ENCODE measurements at regions not wholly inside any gene's neighbourhood (a gene's known extent, or its start where the extent isn't known, plus 50 kb on each side); places are given as distances from the start of the nearest gene placed in this dataset.
"Not testable (repeated sequence)": the region's sequence is repeated elsewhere in the genome, so short reads cannot be mapped to it uniquely, and the experiment has no call there.

DNA sequence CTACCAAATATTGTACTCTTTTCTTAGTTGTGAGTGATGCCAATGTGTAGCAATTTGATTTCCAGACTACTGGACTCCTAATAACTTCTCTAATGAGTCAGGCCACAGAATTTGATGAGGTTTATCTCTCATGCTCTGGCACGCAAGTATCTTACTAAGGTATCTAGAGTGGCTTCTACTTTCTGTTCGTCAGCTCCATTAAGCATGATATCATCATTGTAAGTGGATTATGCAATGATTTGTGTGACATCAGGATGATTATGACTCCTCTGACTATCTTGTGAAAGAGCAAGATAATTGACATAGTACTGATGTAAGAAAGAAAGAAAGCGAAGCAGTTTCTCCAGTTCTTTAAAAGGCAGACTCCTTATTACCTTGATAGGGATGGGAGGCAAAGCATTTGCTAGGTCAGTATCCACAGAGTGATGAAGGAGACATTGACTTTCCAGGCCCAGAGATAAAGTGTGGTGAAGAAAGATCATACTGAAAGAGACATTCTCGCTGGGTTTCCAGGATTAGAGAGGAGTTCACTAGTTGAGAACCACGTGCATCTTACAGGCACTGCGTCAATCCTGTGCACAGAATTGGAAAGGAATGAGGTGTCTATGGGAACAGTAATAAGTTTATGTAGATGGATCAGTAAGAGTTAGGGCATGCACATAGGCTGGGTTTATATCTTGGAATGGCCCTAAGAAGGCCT is 161.9 kb upstream of the STK26 start:
- intact Hi-C loops (cut with DNase I) = no loop called here
- Histone ChIP-seq H3K27me3 (ENCODE audit: insufficient read depth in 3 of 3, low read length in 2 of 3) (peaks cover 0 to 26% (median 0%) of the 10 kb centered on the region in 3 donors), H3K4me1 (no peaks in the 10 kb centered on the region), H3K4me3 (no peak overlapping the region), H3K9me3 (peaks cover 4% of the 10 kb centered on the region), H3K36me3 (ENCODE audit: insufficient read depth in 1 of 2, low read depth in 1 of 2) (no peaks in the 10 kb centered on the region), H3K27ac (no peak overlapping the region)
- DNase-seq (no peak), ATAC-seq (no peak)
- TF ChIP-seq CTCF (IDR thresholded peaks at IDR 0.05) = no peak
- WGBS, 3 donors = 78 to 98% (median 96%) methylated on average over 6 of the region's 6 CpGs

DNA sequence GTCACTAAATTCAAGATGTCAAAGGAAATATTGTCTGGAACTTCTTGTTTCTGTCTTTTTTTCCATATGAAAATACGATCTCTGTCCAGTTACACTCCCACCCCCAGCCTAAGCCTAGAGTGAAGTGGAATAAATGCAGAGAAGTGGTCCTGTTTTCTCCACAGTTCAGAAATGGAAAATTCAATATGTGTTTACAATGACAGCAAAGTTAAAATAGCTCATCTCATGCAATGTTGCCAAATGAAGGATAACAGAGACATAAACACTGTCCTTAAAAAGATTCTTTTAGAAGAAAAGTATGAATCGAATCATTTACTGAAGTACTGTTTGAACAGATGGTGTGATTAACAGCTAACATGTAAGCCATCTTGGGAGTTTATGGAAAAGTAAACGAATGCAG is 160.8 kb upstream of the STK26 start:
- no peaks in the 10 kb centered on the region for H3K4me1 ChIP-seq
- intact Hi-C loops (cut with DNase I) = no loop called here
- 49 to 68% (median 55%) methylated on average over 3 of the region's 3 CpGs for WGBS, 3 donors
- ATAC-seq (no peak), DNase-seq (no peak)
- peaks cover 4% of the 10 kb centered on the region for H3K9me3 ChIP-seq
- no peaks in the 10 kb centered on the region for H3K36me3 ChIP-seq (ENCODE audit: insufficient read depth in 1 of 2, low read depth in 1 of 2)
- no peak overlapping the region for H3K27ac ChIP-seq
- no peak for TF ChIP-seq CTCF (IDR thresholded peaks at IDR 0.05)
- H3K4me3 ChIP-seq = no peak overlapping the region
- H3K27me3 ChIP-seq (ENCODE audit: insufficient read depth in 3 of 3, low read length in 2 of 3) = peaks cover 0 to 30% (median 0%) of the 10 kb centered on the region in 3 donors

DNA sequence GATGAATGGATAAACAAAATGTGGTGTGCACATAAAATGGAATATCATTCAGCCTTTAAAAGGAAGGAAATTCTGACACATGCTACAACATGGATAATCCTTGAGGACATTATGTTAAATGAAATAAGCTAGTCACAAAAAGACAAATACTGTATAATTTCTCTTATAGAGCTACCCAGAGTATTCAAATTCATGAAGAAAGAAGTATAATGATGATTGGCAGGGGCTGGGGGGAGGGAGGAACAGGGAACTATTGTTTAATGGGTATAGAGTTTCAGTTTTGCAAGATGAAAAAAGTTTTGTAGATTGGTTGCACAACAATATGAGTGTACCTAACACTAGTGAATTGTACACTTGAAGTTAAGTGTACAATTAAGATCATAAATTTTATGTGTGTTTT is 153.9 kb upstream of the STK26 start:
- Histone ChIP-seq H3K4me3 (no peak overlapping the region), H3K27ac (no peak overlapping the region), H3K9me3 (peaks cover 4% of the 10 kb centered on the region), H3K4me1 (no peaks in the 10 kb centered on the region), H3K36me3 (ENCODE audit: insufficient read depth in 1 of 2, low read depth in 1 of 2) (no peaks in the 10 kb centered on the region), H3K27me3 (ENCODE audit: insufficient read depth in 3 of 3, low read length in 2 of 3) (peaks cover 0 to 20% (median 0%) of the 10 kb centered on the region in 3 donors)
- ATAC-seq (no peak), DNase-seq (no peak)
- intact Hi-C loops (cut with DNase I) = no loop called here
- TF ChIP-seq CTCF (IDR thresholded peaks at IDR 0.05) = no peak

GRCh38 chrX:131874300-131874699 is 148.8 kb upstream of the STK26 start:
- Histone ChIP-seq H3K4me3 (no peak overlapping the region), H3K9me3 (no peaks in the 10 kb centered on the region), H3K27ac (no peak overlapping the region), H3K36me3 (ENCODE audit: insufficient read depth in 1 of 2, low read depth in 1 of 2) (no peaks in the 10 kb centered on the region), H3K4me1 (no peaks in the 10 kb centered on the region), H3K27me3 (ENCODE audit: insufficient read depth in 3 of 3, low read length in 2 of 3) (peaks cover 0 to 8% (median 0%) of the 10 kb centered on the region in 3 donors)
- ATAC-seq (no peak), DNase-seq (no peak)
- TF ChIP-seq CTCF (IDR thresholded peaks at IDR 0.05) = no peak
- intact Hi-C loops (cut with DNase I) = no loop called here
- WGBS, 3 donors = 90 to 94% (median 91%) methylated on average over 2 to 3 of the region's 3 CpGs

- H3K4me3 ChIP-seq; DNase-seq; H3K9me3 ChIP-seq; H3K27ac ChIP-seq; ATAC-seq; H3K36me3 ChIP-seq (ENCODE audit: insufficient read depth in 1 of 2, low read depth in 1 of 2); intact Hi-C loops (cut with DNase I); H3K4me1 ChIP-seq: not testable (repeated sequence)
- H3K27me3 ChIP-seq (ENCODE audit: insufficient read depth in 3 of 3, low read length in 2 of 3) = peaks cover 0 to 20% (median 0%) of the 10 kb centered on the region in 3 donors
- 83 to 100% (median 92%) methylated on average over 1 of the region's 1 CpG for WGBS, 3 donors
These were observed 147.3 kb upstream of the STK26 start for GRCh38 chrX:131875827-131876226.
